GM21390 (cell line): ENCODE measurements at regions not wholly inside any gene's neighbourhood (a gene's known extent, or its start where the extent isn't known, plus 50 kb on each side); places are given as distances from the start of the nearest gene placed in this dataset.

Experiments
- ATAC-seq: cut with Tn5 transposase; IDR thresholded peaks from one replicate; pipeline ENCODE4 v1.9.1; 2021; ENCODE audit not compliant: unreplicated experiment

GRCh38 chr11:80417681-80418080, 976.9 kb upstream of the TENM4 start:
- ATAC-seq: no peak

GRCh38 chr11:80415580-80415979, 974.8 kb upstream of the TENM4 start:
- no peak for ATAC-seq

- ATAC-seq: no peak
Measured at GRCh38 chr11:80414181-80415165, 973.6 kb upstream of the TENM4 start.

GRCh38 chr11:80412604-80413003, 971.8 kb upstream of the TENM4 start:
- no peak for ATAC-seq

GRCh38 chr11:80393210-80393609, 952.4 kb upstream of the TENM4 start:
- no peak for ATAC-seq

- ATAC-seq: no peak
Measured at GRCh38 chr11:80390505-80390904, 949.7 kb upstream of the TENM4 start.

GRCh38 chr11:80388536-80388935, 947.7 kb upstream of the TENM4 start:
- no peak for ATAC-seq

- ATAC-seq: no peak
Measured at GRCh38 chr11:80388130-80388529, 947.3 kb upstream of the TENM4 start.

- ATAC-seq: no peak
Measured at GRCh38 chr11:80383655-80384054, 942.8 kb upstream of the TENM4 start.

- no peak for ATAC-seq
Measured at GRCh38 chr11:80379620-80380278, 938.9 kb upstream of the TENM4 start.

GRCh38 chr11:80371931-80372330, 931.1 kb upstream of the TENM4 start:
- ATAC-seq: no peak

GRCh38 chr11:80365980-80366379, 925.1 kb upstream of the TENM4 start:
- no peak for ATAC-seq

GRCh38 chr11:80365076-80365725, 924.4 kb upstream of the TENM4 start:
- ATAC-seq: peak; percentile 75

- no peak for ATAC-seq
Measured at GRCh38 chr11:80362563-80363340, 921.9 kb upstream of the TENM4 start.

- no peak for ATAC-seq
Measured at GRCh38 chr11:80355251-80355650, 914.4 kb upstream of the TENM4 start.

GRCh38 chr11:80350541-80350940, 909.7 kb upstream of the TENM4 start:
- no peak for ATAC-seq

GRCh38 chr11:80349997-80350396, 909.2 kb upstream of the TENM4 start:
- ATAC-seq: no peak

GRCh38 chr11:80346353-80347059, 905.7 kb upstream of the TENM4 start:
- no peak for ATAC-seq

GRCh38 chr11:80343436-80343835, 902.6 kb upstream of the TENM4 start:
- ATAC-seq: no peak

- ATAC-seq: no peak
Measured at GRCh38 chr11:80338231-80338630, 897.4 kb upstream of the TENM4 start.
